Neural progenitor cell (in vitro differentiated cells): ENCODE measurements at regions not wholly inside any gene's neighbourhood (a gene's known extent, or its start where the extent isn't known, plus 50 kb on each side); places are given as distances from the start of the nearest gene placed in this dataset.

Experiments used
- DNase-seq: peaks from one replicate; pipeline ENCODE4 v3.0.0-alpha.2; 2016; ENCODE audit warnings: low spot score
- H2AFZ ChIP-seq: fragments of 200-600 bp; sonication (generic); replicated peaks from 2 replicates; pipeline ENCODE4 v1.6.1; 2016; ENCODE audit warnings: antibody characterized with exemption
- H3F3A ChIP-seq: fragments of 200-600 bp; sonication (generic); 2 replicates; pipeline ENCODE4 v1.6.1; 2016; ENCODE audit warnings: antibody characterized with exemption, low read depth
- H3K27ac ChIP-seq: fragments of 200-600 bp; sonication (generic); 2 replicates; pipeline ENCODE4 v1.5.1; 2016; ENCODE audit warnings: mild to moderate bottlenecking
- H3K27me3 ChIP-seq: fragments of 200-600 bp; sonication (generic); 2 replicates; pipeline ENCODE4 v1.6.1; 2016; ENCODE audit warnings: mild to moderate bottlenecking, moderate library complexity
- H3K36me3 ChIP-seq: fragments of 200-600 bp; sonication (generic); 2 replicates; pipeline ENCODE4 v1.5.1; 2016
- H3K4me1 ChIP-seq: fragments of 200-600 bp; sonication (generic); 2 replicates; pipeline ENCODE4 v1.6.1; 2016; ENCODE audit warnings: mixed run types
- H3K4me2 ChIP-seq: fragments of 200-600 bp; sonication (generic); 2 replicates; pipeline ENCODE4 v1.6.1; 2016
- H3K4me3 ChIP-seq: fragments of 200-600 bp; sonication (generic); 2 replicates; pipeline ENCODE4 v1.5.1; 2016
- H3K79me2 ChIP-seq: fragments of 200-600 bp; sonication (generic); 2 replicates; pipeline ENCODE4 v1.6.1; 2016; ENCODE audit warnings: low read depth
- H3K9ac ChIP-seq: fragments of 200-600 bp; sonication (generic); 2 replicates; pipeline ENCODE4 v1.6.1; 2016
- H3K9me3 ChIP-seq: fragments of 200-600 bp; sonication (generic); 2 replicates; pipeline ENCODE4 v1.5.1; 2016; ENCODE audit warnings: low read depth
- H4K20me1 ChIP-seq: fragments of 200-600 bp; sonication (generic); 2 replicates; pipeline ENCODE4 v1.6.1; 2016; ENCODE audit warnings: low read depth
- H3K27ac Mint-ChIP-seq: 3 replicates; pipeline ENCODE4 v1.8.0; 2021; ENCODE audit warnings: mixed read lengths
- H3K27me3 Mint-ChIP-seq: 2 replicates; pipeline ENCODE4 v1.8.0; 2022; ENCODE audit warnings: low read depth, mild to moderate bottlenecking, inconsistent platforms, moderate library complexity, mixed read lengths; ENCODE audit not compliant: insufficient read depth
- H3K36me3 Mint-ChIP-seq: 3 replicates; pipeline ENCODE4 v1.8.0; 2021; ENCODE audit warnings: mixed read lengths
- H3K4me1 Mint-ChIP-seq: 3 replicates; pipeline ENCODE4 v1.8.0; 2021; ENCODE audit warnings: mixed read lengths
- H3K4me3 Mint-ChIP-seq: 3 replicates; pipeline ENCODE4 v1.8.0; 2021; ENCODE audit warnings: mild to moderate bottlenecking, moderate library complexity, mixed read lengths
- H3K9me3 Mint-ChIP-seq: 3 replicates; pipeline ENCODE4 v1.8.0; 2020; ENCODE audit warnings: mixed read lengths
- CTCF ChIP-seq: fragments of 200-600 bp; sonication (generic); IDR thresholded peaks from 2 replicates; pipeline ENCODE4 v1.5.1; 2017; ENCODE audit warnings: antibody characterized with exemption, mild to moderate bottlenecking
- EZH2 ChIP-seq: fragments of 200-600 bp; sonication (generic); IDR thresholded peaks from 2 replicates; pipeline ENCODE4 v1.6.1; 2017; ENCODE audit warnings: antibody characterized with exemption, mild to moderate bottlenecking, moderate library complexity
- EZH2phosphoT487 ChIP-seq: fragments of 200-600 bp; sonication (generic); IDR thresholded peaks from 2 replicates; pipeline ENCODE4 v1.6.1; 2017; ENCODE audit warnings: antibody characterized with exemption

GRCh38 chr22:49177666-49178065, 650.0 kb downstream of the BRD1 start:
- Histone ChIP-seq H3K27me3 (no peaks in the 10 kb centered on the region), H3K36me3 (no peaks in the 10 kb centered on the region), H3K27ac (no peak overlapping the region), H3K4me1 (no peaks in the 10 kb centered on the region), H3K4me3 (no peak overlapping the region), H3F3A (no peaks in the 10 kb centered on the region), H3K4me2 (no peak overlapping the region), H3K9me3 (no peaks in the 10 kb centered on the region), H3K9ac (no peak overlapping the region), H2AFZ (no peak overlapping the region), H3K79me2 (no peaks in the 10 kb centered on the region), H4K20me1 (no peaks in the 10 kb centered on the region)
- no peaks in the 10 kb centered on the region for H3K36me3 Mint-ChIP-seq
- DNase-seq, result no peak
- H3K4me3 Mint-ChIP-seq, result no peak overlapping the region
- H3K4me1 Mint-ChIP-seq, result peaks cover 4% of the 10 kb centered on the region
- peaks cover 14% of the 10 kb centered on the region for H3K27me3 Mint-ChIP-seq
- no peak for TF ChIP-seq EZH2
- TF ChIP-seq EZH2phosphoT487, result no peak
- no peak for TF ChIP-seq CTCF
- H3K9me3 Mint-ChIP-seq, result no peaks in the 10 kb centered on the region
- no peak overlapping the region for H3K27ac Mint-ChIP-seq

- no peak overlapping the region for H3K27ac ChIP-seq
- no peaks in the 10 kb centered on the region for H3K79me2 ChIP-seq
- no peaks in the 10 kb centered on the region for H3K27me3 ChIP-seq
- no peak overlapping the region for H3K4me3 ChIP-seq
- no peaks in the 10 kb centered on the region for H3K36me3 Mint-ChIP-seq
- H3K27ac Mint-ChIP-seq, result no peak overlapping the region
- no peak for DNase-seq
- H3K4me1 ChIP-seq, result no peaks in the 10 kb centered on the region
- no peaks in the 10 kb centered on the region for H3K9me3 ChIP-seq
- H3K27me3 Mint-ChIP-seq, result peaks cover 14% of the 10 kb centered on the region
- no peaks in the 10 kb centered on the region for H3F3A ChIP-seq
- no peak overlapping the region for H3K4me3 Mint-ChIP-seq
- H3K4me2 ChIP-seq, result no peak overlapping the region
- no peaks in the 10 kb centered on the region for H4K20me1 ChIP-seq
- H2AFZ ChIP-seq, result no peak overlapping the region
- H3K9ac ChIP-seq, result no peak overlapping the region
- no peak for TF ChIP-seq EZH2
- no peak for TF ChIP-seq CTCF
- TF ChIP-seq EZH2phosphoT487, result no peak
- no peaks in the 10 kb centered on the region for H3K36me3 ChIP-seq
- H3K9me3 Mint-ChIP-seq, result peaks cover 4% of the 10 kb centered on the region
- H3K4me1 Mint-ChIP-seq, result peaks cover 4% of the 10 kb centered on the region
These were observed 650.7 kb downstream of the BRD1 start for GRCh38 chr22:49176956-49177355.

GRCh38 chr22:49170053-49170452, 657.6 kb downstream of the BRD1 start:
- Histone ChIP-seq H2AFZ (no peak overlapping the region), H3K4me2 (no peak overlapping the region), H3K9ac (no peak overlapping the region), H3K4me3 (no peak overlapping the region), H4K20me1 (no peaks in the 10 kb centered on the region), H3K36me3 (no peaks in the 10 kb centered on the region), H3K4me1 (no peaks in the 10 kb centered on the region), H3K27ac (no peak overlapping the region), H3F3A (no peaks in the 10 kb centered on the region), H3K9me3 (no peaks in the 10 kb centered on the region), H3K27me3 (no peaks in the 10 kb centered on the region), H3K79me2 (no peaks in the 10 kb centered on the region)
- H3K4me1 Mint-ChIP-seq, result no peaks in the 10 kb centered on the region
- peak; percentile 41 for DNase-seq
- no peaks in the 10 kb centered on the region for H3K36me3 Mint-ChIP-seq
- H3K27ac Mint-ChIP-seq, result no peak overlapping the region
- no peak overlapping the region for H3K4me3 Mint-ChIP-seq
- H3K9me3 Mint-ChIP-seq, result peaks cover 12% of the 10 kb centered on the region
- peaks cover 6% of the 10 kb centered on the region for H3K27me3 Mint-ChIP-seq
- TF ChIP-seq CTCF (peak; percentile 39), EZH2 (no peak)
